Adrenal gland (tissue), 5 donors: ENCODE measurements at regions not wholly inside any gene's neighbourhood (a gene's known extent, or its start where the extent isn't known, plus 50 kb on each side); places are given as distances from the start of the nearest gene placed in this dataset.

Experiments
- CTCF ChIP-seq, 6 experiments: fragments of 450-650 bp in 4 of 6; fragments of 200-600 bp in 2 of 6; sonication (generic) in 1 of 6; IDR thresholded peaks; 1 replicate in 5 of 6; 2 replicates in 1 of 6; pipeline versions ENCODE4 v1.5.1 to v1.8.0; 2016 to 2021; ENCODE audit warnings: antibody characterized with exemption in 6 of 6, mild to moderate bottlenecking in 2 of 6, moderate library complexity in 1 of 6
- POLR2A ChIP-seq, 2 donors: fragments of 450-650 bp; IDR thresholded peaks; one replicate each; pipeline ENCODE4 v1.6.1; 2017; ENCODE audit warnings: antibody characterized with exemption in 2 of 2, mild to moderate bottlenecking in 2 of 2, moderate library complexity in 1 of 2
- donor health status: DM: no; HTN: no; CAD: no.

- TF ChIP-seq CTCF (IDR thresholded peaks at IDR 0.05) (no peak), POLR2A (IDR thresholded peaks at IDR 0.05) (no peak)
Measured at GRCh38 chr6:19734061-19734460, 103.1 kb upstream of the ID4 start.
